IMR-90 (cell line): ENCODE measurements at regions not wholly inside any gene's neighbourhood (a gene's known extent, or its start where the extent isn't known, plus 50 kb on each side); places are given as distances from the start of the nearest gene placed in this dataset.

ENCODE experiments used
- ATAC-seq: fragments of 200-7000 bp; cut with Tn5 transposase; 2 replicates; pipeline ENCODE4 v1.9.1; 2020; ENCODE audit warnings: low read depth, mild to moderate bottlenecking, moderate library complexity
- BruUV-seq: library from RNA; stranded (reverse); fragments of 400-500 nt; replicated peaks from 2 replicates; lab custom pipeline; 2021; lab: Mats Ljungman, UMichigan
- CTCF ChIA-PET: fragments of 300-600 bp; formaldehyde crosslinking; extraction: SDS; loops from one replicate; lab custom pipeline; 2021; ENCODE audit warnings: antibody characterized with exemption; lab: Yijun Ruan, JAX
- POLR2A ChIA-PET: fragments of 300-600 bp; sonication (Branson Sonifier 250); formaldehyde crosslinking; loops from one replicate; lab custom pipeline; 2022; ENCODE audit warnings: antibody characterized with exemption; ENCODE audit not compliant: unreplicated experiment; lab: Charles Lee
- DNase-seq: peaks from one replicate; pipeline ENCODE4 v3.0.0; 2013
- H2AFZ ChIP-seq: replicated peaks from 2 replicates; pipeline ENCODE3; 2013; ENCODE audit warnings: low read length, mild to moderate bottlenecking; ENCODE audit not compliant: poor library complexity
- H2AK5ac ChIP-seq: 2 replicates; pipeline ENCODE4 v1.6.1; 2013; ENCODE audit warnings: low read depth, low read length, inconsistent platforms
- H2AK9ac ChIP-seq: replicated peaks from 2 replicates; pipeline ENCODE3; 2013; ENCODE audit warnings: mild to moderate bottlenecking, low read depth, low read length, moderate library complexity; ENCODE audit not compliant: poor library complexity
- H2BK120ac ChIP-seq: 2 replicates; pipeline ENCODE4 v1.6.1; 2013; ENCODE audit warnings: low read depth, low read length, inconsistent platforms
- H2BK15ac ChIP-seq: 3 replicates; pipeline ENCODE4 v1.6.1; 2013; ENCODE audit warnings: low read depth, low read length, inconsistent platforms
- H2BK20ac ChIP-seq: 2 replicates; pipeline ENCODE4 v1.6.1; 2013; ENCODE audit warnings: low read depth, mild to moderate bottlenecking, inconsistent platforms, low read length, moderate library complexity
- H2BK5ac ChIP-seq: 2 replicates; pipeline ENCODE4 v1.6.1; 2013; ENCODE audit warnings: mild to moderate bottlenecking, low read depth, low read length, inconsistent platforms; ENCODE audit not compliant: poor library complexity, severe bottlenecking
- H3K14ac ChIP-seq: replicated peaks from 2 replicates; pipeline ENCODE4 v1.6.1; 2013; ENCODE audit warnings: low read depth, low read length, inconsistent platforms
- H3K18ac ChIP-seq: 2 replicates; pipeline ENCODE4 v1.6.1; 2013; ENCODE audit warnings: low read depth, low read length, control low read depth
- H3K23ac ChIP-seq: 2 replicates; pipeline ENCODE4 v1.6.1; 2013; ENCODE audit warnings: low read depth, low read length, inconsistent platforms
- H3K27ac ChIP-seq: 2 replicates; pipeline ENCODE4 v1.5.1; 2013; ENCODE audit warnings: mild to moderate bottlenecking, control low read depth, low read length; ENCODE audit not compliant: insufficient read depth
- H3K27me3 ChIP-seq: 2 replicates; pipeline ENCODE4 v1.6.1; 2013; ENCODE audit warnings: low read length; ENCODE audit not compliant: control insufficient read depth, insufficient read depth
- H3K36me3 ChIP-seq: 2 replicates; pipeline ENCODE4 v1.6.1; 2013; ENCODE audit warnings: low read length, mixed read lengths; ENCODE audit not compliant: control insufficient read depth, insufficient read depth
- H3K4ac ChIP-seq: 2 replicates; pipeline ENCODE4 v1.6.1; 2013; ENCODE audit warnings: low read depth, low read length, inconsistent platforms
- H3K4me1 ChIP-seq: 2 replicates; pipeline ENCODE4 v1.6.1; 2013; ENCODE audit warnings: low read length, mixed read lengths; ENCODE audit not compliant: control insufficient read depth, insufficient read depth
- H3K4me2 ChIP-seq: 2 replicates; pipeline ENCODE4 v1.6.1; 2013; ENCODE audit warnings: low read depth, mild to moderate bottlenecking, control low read depth, low read length, moderate library complexity
- H3K4me3 ChIP-seq: 2 replicates; pipeline ENCODE4 v1.5.1; 2013; ENCODE audit warnings: low read depth, mild to moderate bottlenecking, control low read depth, low read length, moderate library complexity; ENCODE audit not compliant: insufficient read depth
- H3K56ac ChIP-seq: 2 replicates; pipeline ENCODE4 v1.6.1; 2013; ENCODE audit warnings: low read length, inconsistent platforms; ENCODE audit not compliant: insufficient read depth; ENCODE audit errors: extremely low read depth
- H3K79me1 ChIP-seq, 2 experiments: 2 replicates each; pipeline ENCODE4 v1.6.1; 2013; ENCODE audit warnings: low read length in 2 of 2, inconsistent platforms in 1 of 2, low read depth in 1 of 2
- H3K9ac ChIP-seq: 2 replicates; pipeline ENCODE4 v1.6.1; 2013; ENCODE audit warnings: low read depth, low read length, control low read depth
- H3K9me1 ChIP-seq: 2 replicates; pipeline ENCODE4 v1.6.1; 2013; ENCODE audit warnings: low read length, inconsistent platforms; ENCODE audit not compliant: insufficient read depth
- H3K9me3 ChIP-seq: 2 replicates; pipeline ENCODE4 v1.6.1; 2013; ENCODE audit warnings: low read length; ENCODE audit not compliant: control insufficient read depth, insufficient read depth
- H4K20me1 ChIP-seq: 2 replicates; pipeline ENCODE4 v1.6.1; 2013; ENCODE audit warnings: low read length, inconsistent platforms; ENCODE audit not compliant: insufficient read depth
- H4K5ac ChIP-seq: 2 replicates; pipeline ENCODE4 v1.6.1; 2013; ENCODE audit warnings: mild to moderate bottlenecking, low read depth, low read length, control low read depth
- H4K8ac ChIP-seq, 2 experiments: 2 replicates each; pipeline ENCODE4 v1.6.1; 2013; ENCODE audit warnings: low read depth in 2 of 2, low read length in 2 of 2, control low read depth in 1 of 2, inconsistent platforms in 1 of 2
- H4K91ac ChIP-seq: 2 replicates; pipeline ENCODE4 v1.6.1; 2013; ENCODE audit warnings: low read depth, low read length, inconsistent platforms; ENCODE audit not compliant: insufficient read depth
- BHLHE40 ChIP-seq: fragments of 150-350 bp; IDR thresholded peaks from 2 replicates; pipeline ENCODE4 v1.6.1; 2016; ENCODE audit warnings: mild to moderate bottlenecking, low read depth, low read length
- CEBPB ChIP-seq: IDR thresholded peaks from 2 replicates; pipeline ENCODE4 v1.6.1; 2012; ENCODE audit warnings: low read depth, low read length, improper control_type of control experiment
- CHD1 ChIP-seq: IDR thresholded peaks from 2 replicates; pipeline ENCODE4 v1.6.1; 2012; ENCODE audit warnings: low read depth, low read length, improper control_type of control experiment
- FOS ChIP-seq: fragments of 150-350 bp; IDR thresholded peaks from 2 replicates; pipeline ENCODE4 v1.6.1; 2016; ENCODE audit warnings: low read depth, low read length
- MAFK ChIP-seq: IDR thresholded peaks from 2 replicates; pipeline ENCODE4 v1.6.1; 2012; ENCODE audit warnings: low read depth, low read length, improper control_type of control experiment
- MAZ ChIP-seq: IDR thresholded peaks from 2 replicates; pipeline ENCODE4 v1.6.1; 2012; ENCODE audit warnings: low read depth, mild to moderate bottlenecking, low read length, improper control_type of control experiment, moderate library complexity, borderline replicate concordance
- MXI1 ChIP-seq: IDR thresholded peaks from 2 replicates; pipeline ENCODE4 v1.6.1; 2012; ENCODE audit warnings: low read depth, mild to moderate bottlenecking, low read length, moderate library complexity, borderline replicate concordance
- NFE2L2 ChIP-seq: fragments of 150-350 bp; IDR thresholded peaks from 2 replicates; pipeline ENCODE4 v1.6.1; 2016; ENCODE audit warnings: low read depth, mild to moderate bottlenecking, low read length
- POLR2A ChIP-seq: IDR thresholded peaks from 2 replicates; pipeline ENCODE4 v1.6.1; 2012; ENCODE audit warnings: mild to moderate bottlenecking, low read depth, low read length
- RAD21 ChIP-seq: IDR thresholded peaks from 2 replicates; pipeline ENCODE4 v1.6.1; 2012; ENCODE audit warnings: low read length, improper control_type of control experiment
- RCOR1 ChIP-seq: IDR thresholded peaks from 2 replicates; pipeline ENCODE4 v1.6.1; 2012; ENCODE audit warnings: mild to moderate bottlenecking, low read length, improper control_type of control experiment; ENCODE audit not compliant: insufficient replicate concordance
- RFX5 ChIP-seq: IDR thresholded peaks from 2 replicates; pipeline ENCODE4 v1.8.0; 2012; ENCODE audit warnings: low read depth, mild to moderate bottlenecking, low read length, moderate library complexity
- WGBS, 2 experiments: methylation state at CpG; one replicate each; pipeline versions ENCODE4 v1.1.5 to v1.1.7; 2013; ENCODE audit warnings: missing lambda C conversion rate in 2 of 2; ENCODE audit not compliant: insufficient read length in 1 of 2; ENCODE audit errors: extremely low coverage in 2 of 2; 5-methylcytosine and 5-hydroxymethylcytosine counted together
- dilution Hi-C: fragments of 300-500 bp; cut with HindIII; formaldehyde crosslinking; loops from one replicate; pipeline ENCODE4 v1.14.3; 2018; ENCODE audit warnings: low sequenced_read_pairs; ENCODE audit not compliant: unreplicated experiment
- in situ Hi-C: fragments of 300-500 bp; cut with MboI; formaldehyde crosslinking; loops from 3 replicates; pipeline ENCODE4 v1.14.3; 2019; ENCODE audit warnings: low sequenced_read_pairs, inconsistent platforms, mixed read lengths
- intact Hi-C: fragments of 100-400 bp; cut with micrococcal nuclease; formaldehyde crosslinking; loops from 2 replicates; pipeline ENCODE4 v1.10.0; 2022
- TF ChIP-seq, protein P1 (sequence below): conservative IDR thresholded peaks from 2 replicates; pipeline ENCODE4 v1.5.1; 2012; ENCODE audit warnings: mild to moderate bottlenecking, low read depth, low read length, improper control_type of control experiment
- TF ChIP-seq, protein P2 (sequence below): fragments of 150-350 bp; IDR thresholded peaks from 2 replicates; pipeline ENCODE4 v1.6.1; 2016; ENCODE audit warnings: low read depth, mild to moderate bottlenecking, low read length, moderate library complexity, borderline replicate concordance
- TF ChIP-seq, protein P3 (sequence below): fragments of 150-350 bp; IDR thresholded peaks from 2 replicates; pipeline ENCODE4 v1.6.1; 2017; ENCODE audit warnings: mild to moderate bottlenecking, antibody characterized with exemption, low read length, low read depth

DNA sequence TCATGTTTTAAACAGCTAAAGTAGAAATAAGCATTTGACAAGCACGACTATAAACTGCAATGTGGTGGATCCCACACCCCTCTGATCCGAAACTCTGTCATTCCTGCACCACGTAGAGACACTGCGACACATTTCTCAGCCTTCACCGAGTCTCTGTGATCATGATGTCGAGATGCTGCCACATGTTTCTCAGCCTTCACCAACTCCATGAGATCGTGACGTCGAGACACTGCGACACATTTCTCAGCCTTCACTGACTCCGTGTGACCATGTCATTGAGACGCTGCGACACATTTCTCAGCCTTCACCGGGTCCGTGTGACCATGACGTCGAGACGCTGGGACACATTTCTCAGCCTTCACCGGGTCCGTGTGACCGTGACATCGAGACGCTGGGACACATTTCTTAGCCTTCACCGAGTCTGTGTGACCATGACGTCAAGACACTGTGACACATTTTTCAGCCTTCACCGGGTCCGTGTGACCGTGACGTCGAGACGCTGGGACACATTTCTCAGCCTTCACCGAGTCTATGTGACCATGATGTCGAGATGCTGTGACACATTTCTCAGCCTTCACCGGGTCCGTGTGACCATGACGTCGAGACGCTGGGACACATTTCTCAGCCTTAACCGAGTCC lies 143.0 kb downstream of the TTLL2 start:
- dilution Hi-C loops (no loop called here), in situ Hi-C loops (no loop called here), intact Hi-C loops (no loop called here)
- H3K9ac ChIP-seq: no peak overlapping the region
- H3K14ac ChIP-seq: no peak overlapping the region
- no peak overlapping the region for H2AK9ac ChIP-seq
- H2BK5ac ChIP-seq: no peak overlapping the region
- 78% methylated on average over 32 of the region's 39 CpGs; no CpG with 5 or more reads in 1 of the 2 experiments for WGBS, 2 experiments
- no peak overlapping the region for H2BK120ac ChIP-seq
- TF ChIP-seq POLR2A (no peak), CHD1 (no peak), MAZ (no peak), FOS (no peak), BHLHE40 (no peak), RCOR1 (no peak), NFE2L2 (no peak), RFX5 (no peak), MXI1 (no peak), CEBPB (no peak), MAFK (no peak), RAD21 (no peak)
- TF ChIP-seq, protein P1, sequence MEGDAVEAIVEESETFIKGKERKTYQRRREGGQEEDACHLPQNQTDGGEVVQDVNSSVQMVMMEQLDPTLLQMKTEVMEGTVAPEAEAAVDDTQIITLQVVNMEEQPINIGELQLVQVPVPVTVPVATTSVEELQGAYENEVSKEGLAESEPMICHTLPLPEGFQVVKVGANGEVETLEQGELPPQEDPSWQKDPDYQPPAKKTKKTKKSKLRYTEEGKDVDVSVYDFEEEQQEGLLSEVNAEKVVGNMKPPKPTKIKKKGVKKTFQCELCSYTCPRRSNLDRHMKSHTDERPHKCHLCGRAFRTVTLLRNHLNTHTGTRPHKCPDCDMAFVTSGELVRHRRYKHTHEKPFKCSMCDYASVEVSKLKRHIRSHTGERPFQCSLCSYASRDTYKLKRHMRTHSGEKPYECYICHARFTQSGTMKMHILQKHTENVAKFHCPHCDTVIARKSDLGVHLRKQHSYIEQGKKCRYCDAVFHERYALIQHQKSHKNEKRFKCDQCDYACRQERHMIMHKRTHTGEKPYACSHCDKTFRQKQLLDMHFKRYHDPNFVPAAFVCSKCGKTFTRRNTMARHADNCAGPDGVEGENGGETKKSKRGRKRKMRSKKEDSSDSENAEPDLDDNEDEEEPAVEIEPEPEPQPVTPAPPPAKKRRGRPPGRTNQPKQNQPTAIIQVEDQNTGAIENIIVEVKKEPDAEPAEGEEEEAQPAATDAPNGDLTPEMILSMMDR: no peak
- TF ChIP-seq, protein P2, sequence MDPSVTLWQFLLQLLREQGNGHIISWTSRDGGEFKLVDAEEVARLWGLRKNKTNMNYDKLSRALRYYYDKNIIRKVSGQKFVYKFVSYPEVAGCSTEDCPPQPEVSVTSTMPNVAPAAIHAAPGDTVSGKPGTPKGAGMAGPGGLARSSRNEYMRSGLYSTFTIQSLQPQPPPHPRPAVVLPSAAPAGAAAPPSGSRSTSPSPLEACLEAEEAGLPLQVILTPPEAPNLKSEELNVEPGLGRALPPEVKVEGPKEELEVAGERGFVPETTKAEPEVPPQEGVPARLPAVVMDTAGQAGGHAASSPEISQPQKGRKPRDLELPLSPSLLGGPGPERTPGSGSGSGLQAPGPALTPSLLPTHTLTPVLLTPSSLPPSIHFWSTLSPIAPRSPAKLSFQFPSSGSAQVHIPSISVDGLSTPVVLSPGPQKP: no peak
- TF ChIP-seq, protein P3, sequence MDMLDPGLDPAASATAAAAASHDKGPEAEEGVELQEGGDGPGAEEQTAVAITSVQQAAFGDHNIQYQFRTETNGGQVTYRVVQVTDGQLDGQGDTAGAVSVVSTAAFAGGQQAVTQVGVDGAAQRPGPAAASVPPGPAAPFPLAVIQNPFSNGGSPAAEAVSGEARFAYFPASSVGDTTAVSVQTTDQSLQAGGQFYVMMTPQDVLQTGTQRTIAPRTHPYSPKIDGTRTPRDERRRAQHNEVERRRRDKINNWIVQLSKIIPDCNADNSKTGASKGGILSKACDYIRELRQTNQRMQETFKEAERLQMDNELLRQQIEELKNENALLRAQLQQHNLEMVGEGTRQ: no peak
- H3K79me1 ChIP-seq: no peaks in the 10 kb centered on the region
- H4K5ac ChIP-seq: no peak overlapping the region
- H4K91ac ChIP-seq: no peak overlapping the region
- no peak overlapping the region for H2BK20ac ChIP-seq
- no peak overlapping the region for H2BK15ac ChIP-seq
- no peaks in the 10 kb centered on the region for H3K36me3 ChIP-seq
- no peaks in the 10 kb centered on the region for H3K27me3 ChIP-seq
- peaks cover 43% of the 10 kb centered on the region for H3K9me3 ChIP-seq
- no TSS peak for BruUV-seq
- no peak for DNase-seq
- no peak overlapping the region for H3K56ac ChIP-seq
- no peak overlapping the region for H3K18ac ChIP-seq
- no peak overlapping the region for H3K4me3 ChIP-seq
- H3K9me1 ChIP-seq: no peaks in the 10 kb centered on the region
- H3K27ac ChIP-seq: no peak overlapping the region
- no peak overlapping the region for H3K4ac ChIP-seq
- H4K8ac ChIP-seq: no peak overlapping the region
- H3K4me1 ChIP-seq: no peaks in the 10 kb centered on the region
- H2AFZ ChIP-seq: no peak overlapping the region
- H3K4me2 ChIP-seq: no peak overlapping the region
- ChIA-PET POLR2A (no interaction called here), CTCF (no interaction called here)
- no peak for ATAC-seq
- no peaks in the 10 kb centered on the region for H4K20me1 ChIP-seq
- no peak overlapping the region for H3K23ac ChIP-seq
- H2AK5ac ChIP-seq: no peak overlapping the region
